T-cell (primary cell): ENCODE measurements at regions not wholly inside any gene's neighbourhood (a gene's known extent, or its start where the extent isn't known, plus 50 kb on each side); places are given as distances from the start of the nearest gene placed in this dataset.

Source experiments
- ATAC-seq, 4 experiments: fragments of 200-7000 bp in 3 of 4; fragments of 150-1000 bp in 1 of 4; cut with Tn5 transposase; replicated peaks in 1 of 4; 1 replicate in 3 of 4; 2 replicates in 1 of 4; pipeline ENCODE4 v1.10.0; 2021; ENCODE audit warnings: moderate library complexity in 3 of 4, mild to moderate bottlenecking in 2 of 4, moderate number of reproducible peaks in 1 of 4
- CTCF ChIA-PET, 2 donors: fragments of 300-600 bp; sonication (Branson Sonifier 250); formaldehyde crosslinking; loops; one replicate each; lab custom pipeline; 2022; ENCODE audit warnings: antibody characterized with exemption in 2 of 2; lab: Charles Lee
- POLR2A ChIA-PET, 2 donors: fragments of 300-600 bp; sonication (Branson Sonifier 250); formaldehyde crosslinking; loops; one replicate each; lab custom pipeline; 2022; ENCODE audit warnings: antibody characterized with exemption in 2 of 2; lab: Charles Lee
- DNase-seq, 35 experiments: peaks; one replicate each; pipeline versions ENCODE4 v3.0.0 to v3.0.0-alpha.2; 2013 to 2023
- H3K27ac ChIP-seq: one replicate; pipeline ENCODE4 v1.5.1; 2013; ENCODE audit warnings: low read length
- H3K27me3 ChIP-seq, 2 experiments: replicated peaks in 1 of 2; 1 replicate in 1 of 2; 2 replicates in 1 of 2; pipeline versions ENCODE4 v1.6.1 to v1.7.0; 2013; ENCODE audit warnings: low read length in 1 of 2, mixed read lengths in 1 of 2; ENCODE audit not compliant: control insufficient read depth in 2 of 2, insufficient read depth in 2 of 2; ENCODE audit errors: extremely low read depth in 1 of 2
- H3K36me3 ChIP-seq, 2 donors: 1 replicate in 1 of 2; 2 replicates in 1 of 2; pipeline versions ENCODE4 v1.6.1 to v1.7.0; 2013; ENCODE audit warnings: low read length in 1 of 2; ENCODE audit not compliant: control insufficient read depth in 2 of 2, insufficient read depth in 1 of 2; ENCODE audit errors: extremely low read depth in 1 of 2
- H3K4me1 ChIP-seq, 2 experiments: 1 replicate in 1 of 2; 2 replicates in 1 of 2; pipeline versions ENCODE4 v1.6.1 to v1.7.0; 2013; ENCODE audit warnings: low read length in 2 of 2, mixed read lengths in 1 of 2; ENCODE audit not compliant: insufficient read depth in 2 of 2, control insufficient read depth in 1 of 2; ENCODE audit errors: extremely low read depth in 1 of 2
- H3K4me3 ChIP-seq, 2 donors: 1 replicate in 1 of 2; 2 replicates in 1 of 2; pipeline versions ENCODE4 v1.5.1 to v1.7.0; 2013; ENCODE audit warnings: mild to moderate bottlenecking in 2 of 2, low read length in 1 of 2, moderate library complexity in 1 of 2; ENCODE audit not compliant: control insufficient read depth in 1 of 2; ENCODE audit errors: extremely low read depth in 1 of 2
- H3K9me3 ChIP-seq: 2 replicates; pipeline ENCODE4 v1.7.0; 2013
- H3K27ac Mint-ChIP-seq, 2 donors: one replicate each; pipeline ENCODE4 v1.8.0; 2020 to 2021; ENCODE audit warnings: mild to moderate bottlenecking in 2 of 2, mixed read lengths in 2 of 2
- H3K27me3 Mint-ChIP-seq, 2 donors: one replicate each; pipeline ENCODE4 v1.8.0; 2021 to 2022; ENCODE audit warnings: mixed read lengths in 2 of 2
- H3K36me3 Mint-ChIP-seq: one replicate; pipeline ENCODE4 v1.8.0; 2021; ENCODE audit warnings: mixed read lengths
- H3K4me1 Mint-ChIP-seq, 3 donors: one replicate each; pipeline ENCODE4 v1.8.0; 2020 to 2022; ENCODE audit warnings: mixed read lengths in 3 of 3, mild to moderate bottlenecking in 1 of 3
- H3K4me3 Mint-ChIP-seq, 3 donors: one replicate each; pipeline ENCODE4 v1.8.0; 2020 to 2022; ENCODE audit warnings: mild to moderate bottlenecking in 3 of 3, mixed read lengths in 3 of 3, moderate library complexity in 3 of 3
- H3K9me3 Mint-ChIP-seq, 3 donors: one replicate each; pipeline ENCODE4 v1.8.0; 2020 to 2022; ENCODE audit warnings: mixed read lengths in 3 of 3
- WGBS: methylation state at CpG from one replicate; pipeline ENCODE4 v1.1.5; 2013; ENCODE audit warnings: missing lambda C conversion rate; ENCODE audit not compliant: insufficient coverage; 5-methylcytosine and 5-hydroxymethylcytosine counted together

- ATAC-seq (no peak), DNase-seq (no peak)
- H3K4me3 Mint-ChIP-seq: no peak overlapping the region
- Histone ChIP-seq H3K9me3 (no peaks in the 10 kb centered on the region), H3K4me1 (no peaks in the 10 kb centered on the region), H3K27me3 (peaks cover 0 to 9% of the 10 kb centered on the region in 2 experiments), H3K36me3 (no peaks in the 10 kb centered on the region), H3K4me3 (no peak overlapping the region), H3K27ac (no peak overlapping the region)
- no peaks in the 10 kb centered on the region for H3K9me3 Mint-ChIP-seq
- no peaks in the 10 kb centered on the region for H3K4me1 Mint-ChIP-seq
- CTCF ChIA-PET: interaction anchor here in 1 of 2 donors (0.6 to 1.5 kb wide), 2 partner anchors 16 to 19 kb away, joined by 3 to 4 read pairs; no protein-coding TSS in a partner anchor
- POLR2A ChIA-PET: no interaction called here
- 89% methylated on average over 1 of the region's 2 CpGs for WGBS
- H3K27ac Mint-ChIP-seq: no peak overlapping the region
- no peaks in the 10 kb centered on the region for H3K36me3 Mint-ChIP-seq
- peaks cover 3 to 12% of the 10 kb centered on the region in 2 donors for H3K27me3 Mint-ChIP-seq
Measured at GRCh38 chr6:56866917-56867522, 87.9 kb upstream of the BEND6 start.

GRCh38 chr6:56865081-56865875 is 89.6 kb upstream of the BEND6 start:
- POLR2A ChIA-PET: interaction anchor here in 1 of 2 donors (0.6 to 0.7 kb wide), 2 partner anchors 17 to 24 kb away, joined by 3 to 7 read pairs; no protein-coding TSS in a partner anchor
- no peak for DNase-seq
- H3K9me3 Mint-ChIP-seq: no peaks in the 10 kb centered on the region

DNA sequence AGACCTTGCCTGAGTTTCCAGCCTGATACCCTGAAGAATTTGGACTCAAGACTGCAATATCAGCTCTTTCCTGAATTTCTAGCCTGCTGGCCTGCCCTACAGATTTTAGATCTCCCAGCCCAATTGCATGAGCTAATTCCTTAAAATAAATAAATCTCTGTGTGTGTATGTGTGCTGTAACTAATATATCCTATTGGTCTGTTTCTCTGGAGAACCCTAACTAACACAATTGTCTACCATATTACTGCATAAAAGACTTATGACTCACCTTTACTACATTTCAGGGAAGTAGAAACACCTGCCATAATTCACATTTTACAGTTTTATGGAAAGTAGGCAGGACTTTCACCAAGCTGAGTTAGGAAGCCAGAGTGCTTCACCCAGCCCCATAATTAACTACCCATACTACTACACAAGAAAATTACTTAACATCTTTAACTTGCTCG is 90.7 kb upstream of the BEND6 start:
- no peaks in the 10 kb centered on the region for H3K9me3 ChIP-seq
- WGBS: no CpG with 5 or more reads among the region's 1 CpG
- ATAC-seq (no peak), DNase-seq (no peak)
- no peak overlapping the region for H3K4me3 ChIP-seq
- CTCF ChIA-PET: interaction anchor here in 1 of 2 donors (0.7 kb wide), 1 partner anchor 39 kb away, joined by 3 read pairs; no protein-coding TSS in a partner anchor
- Mint-ChIP-seq H3K36me3 (no peaks in the 10 kb centered on the region), H3K4me3 (no peak overlapping the region), H3K27ac (no peak overlapping the region), H3K9me3 (no peaks in the 10 kb centered on the region), H3K27me3 (peaks cover 9 to 17% of the 10 kb centered on the region in 2 donors), H3K4me1 (no peaks in the 10 kb centered on the region)
- no peak overlapping the region for H3K27ac ChIP-seq
- H3K27me3 ChIP-seq: peaks cover 0 to 6% of the 10 kb centered on the region in 2 experiments
- no peaks in the 10 kb centered on the region for H3K36me3 ChIP-seq
- H3K4me1 ChIP-seq: no peaks in the 10 kb centered on the region
- POLR2A ChIA-PET: no interaction called here

More at GRCh38 chr6:56865081-56865875, 89.6 kb upstream of the BEND6 start:
- no peaks in the 10 kb centered on the region for H3K9me3 ChIP-seq
- Mint-ChIP-seq H3K4me3 (no peak overlapping the region), H3K27ac (no peak overlapping the region), H3K36me3 (no peaks in the 10 kb centered on the region), H3K4me1 (no peaks in the 10 kb centered on the region), H3K27me3 (peaks cover 9 to 17% of the 10 kb centered on the region in 2 donors)
- no peak overlapping the region for H3K4me3 ChIP-seq
- H3K36me3 ChIP-seq: no peaks in the 10 kb centered on the region
- ATAC-seq: no peak
- H3K27ac ChIP-seq: no peak overlapping the region
- WGBS: no CpG with 5 or more reads among the region's 1 CpG
- H3K27me3 ChIP-seq: peaks cover 0 to 9% of the 10 kb centered on the region in 2 experiments
- H3K4me1 ChIP-seq: no peaks in the 10 kb centered on the region
- CTCF ChIA-PET: interaction anchor here in 1 of 2 donors (1.5 kb wide), 1 partner anchor 14 kb away, joined by 4 read pairs; no protein-coding TSS in a partner anchor

- Mint-ChIP-seq H3K4me1 (no peaks in the 10 kb centered on the region), H3K27me3 (peaks cover 9 to 17% of the 10 kb centered on the region in 2 donors), H3K27ac (no peak overlapping the region), H3K9me3 (no peaks in the 10 kb centered on the region), H3K36me3 (no peaks in the 10 kb centered on the region), H3K4me3 (no peak overlapping the region)
- Histone ChIP-seq H3K36me3 (no peaks in the 10 kb centered on the region), H3K27ac (no peak overlapping the region), H3K9me3 (no peaks in the 10 kb centered on the region), H3K27me3 (peaks cover 0 to 6% of the 10 kb centered on the region in 2 experiments), H3K4me1 (no peaks in the 10 kb centered on the region), H3K4me3 (no peak overlapping the region)
- DNase-seq: no peak
- no peak for ATAC-seq
- CTCF ChIA-PET: no interaction called here
- WGBS: no CpG with 5 or more reads among the region's 1 CpG
- POLR2A ChIA-PET: no interaction called here
Measured at GRCh38 chr6:56863366-56863765, 91.5 kb upstream of the BEND6 start.

GRCh38 chr6:56862415-56863175 is 92.3 kb upstream of the BEND6 start:
- H3K27me3 ChIP-seq: peaks cover 0 to 6% of the 10 kb centered on the region in 2 experiments
- H3K36me3 ChIP-seq: no peaks in the 10 kb centered on the region
- Mint-ChIP-seq H3K27me3 (peaks cover 9 to 20% of the 10 kb centered on the region in 2 donors), H3K9me3 (no peaks in the 10 kb centered on the region), H3K4me1 (no peaks in the 10 kb centered on the region), H3K4me3 (no peak overlapping the region), H3K36me3 (no peaks in the 10 kb centered on the region), H3K27ac (no peak overlapping the region)
- ATAC-seq (no peak), DNase-seq (no peak)
- no peaks in the 10 kb centered on the region for H3K9me3 ChIP-seq
- 82% methylated on average over 1 of the region's 3 CpGs for WGBS
- POLR2A ChIA-PET: no interaction called here
- no peak overlapping the region for H3K4me3 ChIP-seq
- no peak overlapping the region for H3K27ac ChIP-seq
- CTCF ChIA-PET: interaction anchor here in 1 of 2 donors (0.5 kb wide), 1 partner anchor 7 kb away, joined by 3 read pairs; no protein-coding TSS in a partner anchor
- no peaks in the 10 kb centered on the region for H3K4me1 ChIP-seq

- no peak for ATAC-seq
- POLR2A ChIA-PET: no interaction called here
- CTCF ChIA-PET: interaction anchor here in 1 of 2 donors (1.0 kb wide), 1 partner anchor 10 kb away, joined by 6 read pairs; no protein-coding TSS in a partner anchor
Measured at GRCh38 chr6:56860475-56860874, 94.4 kb upstream of the BEND6 start.

More at GRCh38 chr6:56860475-56860874, 94.4 kb upstream of the BEND6 start:
- no peaks in the 10 kb centered on the region for H3K36me3 Mint-ChIP-seq
- H3K4me3 Mint-ChIP-seq: no peak overlapping the region
- Histone ChIP-seq H3K4me1 (no peaks in the 10 kb centered on the region), H3K27ac (no peak overlapping the region), H3K36me3 (no peaks in the 10 kb centered on the region), H3K4me3 (no peak overlapping the region), H3K9me3 (no peaks in the 10 kb centered on the region), H3K27me3 (peaks cover 0 to 3% of the 10 kb centered on the region in 2 experiments)
- no peak for DNase-seq
- H3K9me3 Mint-ChIP-seq: no peaks in the 10 kb centered on the region
- H3K27me3 Mint-ChIP-seq: peaks cover 6 to 12% of the 10 kb centered on the region in 2 donors
- H3K27ac Mint-ChIP-seq: no peak overlapping the region
- no CpG with 5 or more reads among the region's 4 CpGs for WGBS
- H3K4me1 Mint-ChIP-seq: no peaks in the 10 kb centered on the region
